ENCODE measurements at regions not wholly inside any gene's neighbourhood (a gene's known extent, or its start where the extent isn't known, plus 50 kb on each side); places are given as distances from the start of the nearest gene placed in this dataset.

DNA sequence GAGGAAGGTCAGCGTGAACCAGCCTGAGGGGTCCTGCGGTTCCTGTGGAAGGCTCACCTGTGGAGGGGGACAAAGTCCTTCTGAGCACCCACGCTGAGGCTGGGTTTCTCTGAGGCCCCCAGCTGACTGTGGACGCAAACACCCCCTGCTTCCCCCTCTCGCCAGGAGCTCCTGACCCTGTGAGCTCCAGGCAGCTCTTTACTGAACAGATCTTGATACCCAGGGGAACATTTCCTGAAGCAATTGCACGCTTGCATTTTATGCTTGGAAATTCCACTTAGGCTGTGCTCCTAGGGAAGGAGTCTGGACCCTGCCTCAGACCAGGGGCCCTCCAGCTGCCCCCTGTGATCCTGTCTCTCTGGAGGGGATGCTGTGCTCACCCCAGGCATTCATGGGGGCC is 454.2 kb upstream of the B3GAT1 start:
- no peak overlapping the region for H3K27ac ChIP-seq
- H3K4me1 ChIP-seq (ENCODE audit: insufficient read depth) = no peaks in the 10 kb centered on the region
- no peaks in the 10 kb centered on the region for H3K36me3 ChIP-seq
- H3K4me3 ChIP-seq = no peak overlapping the region
- DNase-seq = no peak
- 67 to 72% (median 69%) methylated on average over 6 of the region's 6 CpGs for WGBS, 3 donors
- no peaks in the 10 kb centered on the region for H3K27me3 ChIP-seq
- intact Hi-C loops (cut with DNase I) = no loop called here
- no peaks in the 10 kb centered on the region for H3K9me3 ChIP-seq
- TF ChIP-seq POLR2A (IDR thresholded peaks at IDR 0.05) (no peak), EP300 (IDR thresholded peaks at IDR 0.05) (no peak)
- TF ChIP-seq, protein P1, sequence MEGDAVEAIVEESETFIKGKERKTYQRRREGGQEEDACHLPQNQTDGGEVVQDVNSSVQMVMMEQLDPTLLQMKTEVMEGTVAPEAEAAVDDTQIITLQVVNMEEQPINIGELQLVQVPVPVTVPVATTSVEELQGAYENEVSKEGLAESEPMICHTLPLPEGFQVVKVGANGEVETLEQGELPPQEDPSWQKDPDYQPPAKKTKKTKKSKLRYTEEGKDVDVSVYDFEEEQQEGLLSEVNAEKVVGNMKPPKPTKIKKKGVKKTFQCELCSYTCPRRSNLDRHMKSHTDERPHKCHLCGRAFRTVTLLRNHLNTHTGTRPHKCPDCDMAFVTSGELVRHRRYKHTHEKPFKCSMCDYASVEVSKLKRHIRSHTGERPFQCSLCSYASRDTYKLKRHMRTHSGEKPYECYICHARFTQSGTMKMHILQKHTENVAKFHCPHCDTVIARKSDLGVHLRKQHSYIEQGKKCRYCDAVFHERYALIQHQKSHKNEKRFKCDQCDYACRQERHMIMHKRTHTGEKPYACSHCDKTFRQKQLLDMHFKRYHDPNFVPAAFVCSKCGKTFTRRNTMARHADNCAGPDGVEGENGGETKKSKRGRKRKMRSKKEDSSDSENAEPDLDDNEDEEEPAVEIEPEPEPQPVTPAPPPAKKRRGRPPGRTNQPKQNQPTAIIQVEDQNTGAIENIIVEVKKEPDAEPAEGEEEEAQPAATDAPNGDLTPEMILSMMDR (IDR thresholded peaks at IDR 0.05) = no peak

DNA sequence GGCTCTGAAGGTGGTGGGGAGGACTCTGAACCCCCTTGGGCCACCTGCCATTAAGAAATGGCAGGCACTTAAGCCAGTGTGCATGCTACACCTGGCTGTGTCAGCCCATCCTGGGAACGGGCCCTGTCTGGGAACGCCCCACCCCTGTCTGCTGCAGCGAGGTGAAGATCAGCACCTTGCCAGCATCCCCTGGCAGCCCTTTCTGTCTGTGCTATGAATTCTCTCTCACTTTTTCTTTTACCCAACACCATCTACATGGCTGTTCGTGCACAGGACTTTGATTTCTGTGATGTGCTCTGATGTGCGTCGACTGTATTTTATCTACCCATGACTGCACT is 452.9 kb upstream of the B3GAT1 start:
- H3K27ac ChIP-seq = no peak overlapping the region
- no peaks in the 10 kb centered on the region for H3K36me3 ChIP-seq
- H3K27me3 ChIP-seq = no peaks in the 10 kb centered on the region
- TF ChIP-seq EP300 (IDR thresholded peaks at IDR 0.05) (no peak), POLR2A (IDR thresholded peaks at IDR 0.05) (no peak)
- TF ChIP-seq, protein P1 (IDR thresholded peaks at IDR 0.05) = no peak
- DNase-seq = no peak
- intact Hi-C loops (cut with DNase I) = no loop called here
- H3K4me3 ChIP-seq = no peak overlapping the region
- 86 to 91% (median 87%) methylated on average over 6 of the region's 6 CpGs for WGBS, 3 donors
- H3K9me3 ChIP-seq = no peaks in the 10 kb centered on the region
- no peaks in the 10 kb centered on the region for H3K4me1 ChIP-seq (ENCODE audit: insufficient read depth)

DNA sequence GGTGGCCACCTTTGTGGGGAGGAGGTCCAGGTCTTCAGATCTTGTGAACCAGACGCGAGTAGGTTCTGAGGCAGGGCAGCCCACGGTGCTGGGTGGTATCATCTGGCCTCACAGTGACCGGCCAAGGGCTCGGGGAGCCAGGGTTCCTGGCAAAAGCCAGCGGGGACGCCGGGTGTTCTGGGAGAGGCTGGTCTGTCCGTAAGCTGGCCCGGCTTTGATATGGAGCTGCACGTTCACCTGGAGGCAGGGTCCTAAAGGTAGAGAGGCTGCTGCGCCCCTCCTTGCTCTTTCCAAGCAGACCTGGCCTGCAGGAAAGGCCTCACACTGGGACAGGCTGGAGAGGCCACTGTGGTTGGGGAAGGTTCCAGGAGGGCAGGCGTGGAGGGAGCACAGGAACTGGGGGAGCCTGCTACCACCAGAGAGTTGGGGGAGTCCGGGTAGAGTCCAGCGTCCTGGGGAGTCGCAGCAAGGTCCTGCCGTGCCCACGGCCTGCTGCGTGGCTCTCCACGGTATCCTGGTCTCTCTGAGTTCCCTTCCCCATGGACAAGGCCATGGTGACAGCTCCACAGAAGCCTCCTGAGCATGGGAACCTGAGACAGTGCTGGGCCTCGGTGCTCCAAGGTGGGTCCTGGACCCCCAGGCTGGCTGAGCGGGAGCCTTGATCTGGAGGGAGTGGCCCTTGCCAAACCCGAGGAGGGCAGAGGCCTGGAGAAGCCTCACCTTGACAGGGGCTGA is 452.4 kb upstream of the B3GAT1 start:
- H3K9me3 ChIP-seq = no peaks in the 10 kb centered on the region
- TF ChIP-seq POLR2A (IDR thresholded peaks at IDR 0.05) = no peak
- TF ChIP-seq EP300 (IDR thresholded peaks at IDR 0.05) = no peak
- TF ChIP-seq, protein P1 (IDR thresholded peaks at IDR 0.05) = no peak
- no peak overlapping the region for H3K4me3 ChIP-seq
- no peaks in the 10 kb centered on the region for H3K36me3 ChIP-seq
- intact Hi-C loops (cut with DNase I) = no loop called here
- no peaks in the 10 kb centered on the region for H3K27me3 ChIP-seq
- no peak overlapping the region for H3K27ac ChIP-seq
- DNase-seq = no peak
- no peaks in the 10 kb centered on the region for H3K4me1 ChIP-seq (ENCODE audit: insufficient read depth)
- 83 to 86% (median 84%) methylated on average over 22 to 23 of the region's 23 CpGs for WGBS, 3 donors

DNA sequence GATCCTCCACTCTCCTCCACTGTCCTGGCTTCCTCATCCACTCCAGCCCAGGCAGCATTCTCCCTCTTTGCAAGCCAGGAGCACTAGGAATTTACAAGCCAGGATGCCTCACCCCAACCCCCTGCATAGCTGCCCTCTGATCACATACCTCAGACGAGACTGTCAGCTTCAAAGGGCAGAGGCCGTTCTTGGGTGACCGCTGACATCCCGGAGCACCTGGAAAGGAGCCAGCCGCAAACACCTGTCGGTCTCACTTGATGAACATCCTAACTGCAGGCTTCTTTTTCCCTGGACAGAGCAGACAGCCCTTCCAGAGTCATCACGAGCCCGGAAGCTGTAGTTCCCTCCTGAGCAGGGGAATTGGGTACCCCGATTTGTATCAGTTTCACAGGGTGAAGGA is 451.3 kb upstream of the B3GAT1 start:
- Histone ChIP-seq H3K4me1 (ENCODE audit: insufficient read depth) (no peaks in the 10 kb centered on the region), H3K27me3 (no peaks in the 10 kb centered on the region), H3K9me3 (no peaks in the 10 kb centered on the region), H3K36me3 (no peaks in the 10 kb centered on the region), H3K27ac (no peak overlapping the region), H3K4me3 (no peak overlapping the region)
- DNase-seq = no peak
- WGBS, 3 donors = 33 to 56% (median 39%) methylated on average over 9 of the region's 9 CpGs
- TF ChIP-seq, protein P1 (IDR thresholded peaks at IDR 0.05) = no peak
- no peak for TF ChIP-seq EP300 (IDR thresholded peaks at IDR 0.05)
- TF ChIP-seq POLR2A (IDR thresholded peaks at IDR 0.05) = no peak
- intact Hi-C loops (cut with DNase I) = no loop called here
